WTC11 (cell line): ENCODE measurements at regions not wholly inside any gene's neighbourhood (a gene's known extent, or its start where the extent isn't known, plus 50 kb on each side); places are given as distances from the start of the nearest gene placed in this dataset.
A peak's percentile ranks its signal among the peaks of the same experiment; 100 is the strongest.

Experiments
- ATAC-seq: fragments of 200-7000 bp; cut with Tn5 transposase; 2 replicates; pipeline ENCODE4 v1.10.0; 2021; ENCODE audit warnings: mild to moderate bottlenecking, moderate library complexity
- CTCF ChIA-PET: fragments of 300-600 bp; sonication (Branson Sonifier 250); formaldehyde crosslinking; loops from one replicate; lab custom pipeline; 2021; ENCODE audit warnings: antibody characterized with exemption; lab: Charles Lee
- POLR2A ChIA-PET: fragments of 350-600 bp; sonication (Branson Sonifier 250); formaldehyde crosslinking; loops from one replicate; lab custom pipeline; 2021; ENCODE audit warnings: antibody characterized with exemption; lab: Charles Lee
- DNase-seq: peaks from one replicate; pipeline ENCODE4 v3.0.0; 2021; ENCODE audit warnings: low spot score
- H3K27ac Mint-ChIP-seq: 2 replicates; pipeline ENCODE4 v1.8.0; 2021; ENCODE audit warnings: mixed read lengths
- H3K27me3 Mint-ChIP-seq: 2 replicates; pipeline ENCODE4 v1.8.0; 2021; ENCODE audit warnings: low read depth, mild to moderate bottlenecking, moderate library complexity, mixed read lengths
- H3K36me3 Mint-ChIP-seq: 2 replicates; pipeline ENCODE4 v1.8.0; 2021; ENCODE audit warnings: mixed read lengths
- H3K4me1 Mint-ChIP-seq: 2 replicates; pipeline ENCODE4 v1.8.0; 2022; ENCODE audit warnings: mixed read lengths
- H3K4me3 Mint-ChIP-seq: 2 replicates; pipeline ENCODE4 v1.8.0; 2021; ENCODE audit warnings: mild to moderate bottlenecking, moderate library complexity, mixed read lengths
- H3K9me3 Mint-ChIP-seq: 2 replicates; pipeline ENCODE4 v1.8.0; 2021; ENCODE audit warnings: mixed read lengths
- CREB1 ChIP-seq: sonication (generic); formaldehyde crosslinking; IDR thresholded peaks from 2 replicates; pipeline ENCODE4 v1.8.0; 2023; ENCODE audit warnings: mild to moderate bottlenecking, missing genetic modification reagents
- EMX1 ChIP-seq: fragments of 250-450 bp; sonication (Bioruptor Pico); IDR thresholded peaks from 2 replicates; pipeline ENCODE4 v1.8.0; 2021; ENCODE audit warnings: mild to moderate bottlenecking
- JAZF1 ChIP-seq: fragments of 250-450 bp; sonication (Bioruptor Pico); IDR thresholded peaks from 2 replicates; pipeline ENCODE4 v1.9.0; 2021; ENCODE audit warnings: moderate library complexity, mild to moderate bottlenecking, inconsistent platforms
- JUN ChIP-seq: sonication (generic); formaldehyde crosslinking; IDR thresholded peaks from 2 replicates; pipeline ENCODE4 v1.8.0; 2023; ENCODE audit warnings: mild to moderate bottlenecking, missing genetic modification reagents
- PRRX2 ChIP-seq: fragments of 250-450 bp; sonication (Bioruptor Pico); IDR thresholded peaks from 2 replicates; pipeline ENCODE4 v1.8.0; 2021; ENCODE audit warnings: mild to moderate bottlenecking
- RELA ChIP-seq: sonication (generic); formaldehyde crosslinking; IDR thresholded peaks from 2 replicates; pipeline ENCODE4 v1.8.1; 2022; ENCODE audit warnings: missing genetic modification reagents, mild to moderate bottlenecking, borderline replicate concordance
- SMAD4 ChIP-seq: sonication (generic); formaldehyde crosslinking; IDR thresholded peaks from 2 replicates; pipeline ENCODE4 v1.8.0; 2022; ENCODE audit warnings: mild to moderate bottlenecking, missing genetic modification reagents
- SOX15 ChIP-seq: fragments of 250-450 bp; sonication (Bioruptor Pico); IDR thresholded peaks from 2 replicates; pipeline ENCODE4 v1.9.0; 2021; ENCODE audit warnings: mild to moderate bottlenecking
- ZNF232 ChIP-seq: sonication (generic); formaldehyde crosslinking; IDR thresholded peaks from 2 replicates; pipeline ENCODE4 v1.8.0; 2022; ENCODE audit warnings: mild to moderate bottlenecking, missing genetic modification reagents
- ZNF317 ChIP-seq: sonication (generic); formaldehyde crosslinking; IDR thresholded peaks from 2 replicates; pipeline ENCODE4 v1.8.1; 2023; ENCODE audit warnings: low read depth, mild to moderate bottlenecking, moderate library complexity, missing genetic modification reagents, borderline replicate concordance
- TF ChIP-seq, protein P1 (sequence below): sonication (generic); formaldehyde crosslinking; IDR thresholded peaks from 2 replicates; pipeline ENCODE4 v1.8.1; 2023; ENCODE audit warnings: mild to moderate bottlenecking, missing genetic modification reagents
- TF ChIP-seq, protein P2 (sequence below): sonication (generic); formaldehyde crosslinking; IDR thresholded peaks from 2 replicates; pipeline ENCODE4 v1.8.0; 2022; ENCODE audit warnings: mild to moderate bottlenecking, missing genetic modification reagents
- TF ChIP-seq, protein P3 (sequence below): sonication (generic); formaldehyde crosslinking; IDR thresholded peaks from 2 replicates; pipeline ENCODE4 v1.8.0; 2022; ENCODE audit warnings: missing genetic modification reagents
- TF ChIP-seq, protein P4 (sequence below): sonication (generic); formaldehyde crosslinking; IDR thresholded peaks from 2 replicates; pipeline ENCODE4 v1.8.0; 2023; ENCODE audit warnings: missing genetic modification reagents

DNA sequence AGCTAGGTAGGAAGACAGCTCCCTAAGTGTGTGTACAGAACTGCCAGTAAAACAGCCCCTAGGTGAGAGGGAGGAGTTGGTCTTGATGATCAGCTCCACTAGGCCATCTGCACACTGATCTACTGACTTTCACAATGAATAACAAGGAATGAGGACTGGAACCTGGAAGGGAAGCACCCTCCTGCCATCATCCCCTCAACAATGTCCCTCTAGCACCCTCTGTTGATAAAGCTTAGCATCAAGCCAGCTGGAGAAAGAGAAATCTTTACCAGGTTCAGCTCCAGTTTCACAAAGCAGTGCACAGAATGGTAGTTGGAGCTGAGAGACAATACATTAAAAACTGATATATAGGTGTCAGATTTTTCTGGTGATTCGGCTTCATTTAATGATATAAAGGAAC is 57.2 kb upstream of the IRAK1BP1 start (continued):
- TF ChIP-seq, protein P1, sequence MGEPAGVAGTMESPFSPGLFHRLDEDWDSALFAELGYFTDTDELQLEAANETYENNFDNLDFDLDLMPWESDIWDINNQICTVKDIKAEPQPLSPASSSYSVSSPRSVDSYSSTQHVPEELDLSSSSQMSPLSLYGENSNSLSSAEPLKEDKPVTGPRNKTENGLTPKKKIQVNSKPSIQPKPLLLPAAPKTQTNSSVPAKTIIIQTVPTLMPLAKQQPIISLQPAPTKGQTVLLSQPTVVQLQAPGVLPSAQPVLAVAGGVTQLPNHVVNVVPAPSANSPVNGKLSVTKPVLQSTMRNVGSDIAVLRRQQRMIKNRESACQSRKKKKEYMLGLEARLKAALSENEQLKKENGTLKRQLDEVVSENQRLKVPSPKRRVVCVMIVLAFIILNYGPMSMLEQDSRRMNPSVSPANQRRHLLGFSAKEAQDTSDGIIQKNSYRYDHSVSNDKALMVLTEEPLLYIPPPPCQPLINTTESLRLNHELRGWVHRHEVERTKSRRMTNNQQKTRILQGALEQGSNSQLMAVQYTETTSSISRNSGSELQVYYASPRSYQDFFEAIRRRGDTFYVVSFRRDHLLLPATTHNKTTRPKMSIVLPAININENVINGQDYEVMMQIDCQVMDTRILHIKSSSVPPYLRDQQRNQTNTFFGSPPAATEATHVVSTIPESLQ (CRISPR knock-in tag): no peak
- TF ChIP-seq ZNF232 (CRISPR knock-in tag) (no peak), JUN (no peak), CREB1 (no peak), EMX1 (CRISPR knock-in tag) (no peak), PRRX2 (CRISPR knock-in tag) (no peak)
- TF ChIP-seq, protein P2, sequence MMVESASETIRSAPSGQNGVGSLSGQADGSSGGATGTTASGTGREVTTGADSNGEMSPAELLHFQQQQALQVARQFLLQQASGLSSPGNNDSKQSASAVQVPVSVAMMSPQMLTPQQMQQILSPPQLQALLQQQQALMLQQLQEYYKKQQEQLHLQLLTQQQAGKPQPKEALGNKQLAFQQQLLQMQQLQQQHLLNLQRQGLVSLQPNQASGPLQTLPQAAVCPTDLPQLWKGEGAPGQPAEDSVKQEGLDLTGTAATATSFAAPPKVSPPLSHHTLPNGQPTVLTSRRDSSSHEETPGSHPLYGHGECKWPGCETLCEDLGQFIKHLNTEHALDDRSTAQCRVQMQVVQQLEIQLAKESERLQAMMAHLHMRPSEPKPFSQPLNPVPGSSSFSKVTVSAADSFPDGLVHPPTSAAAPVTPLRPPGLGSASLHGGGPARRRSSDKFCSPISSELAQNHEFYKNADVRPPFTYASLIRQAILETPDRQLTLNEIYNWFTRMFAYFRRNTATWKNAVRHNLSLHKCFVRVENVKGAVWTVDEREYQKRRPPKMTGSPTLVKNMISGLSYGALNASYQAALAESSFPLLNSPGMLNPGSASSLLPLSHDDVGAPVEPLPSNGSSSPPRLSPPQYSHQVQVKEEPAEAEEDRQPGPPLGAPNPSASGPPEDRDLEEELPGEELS (CRISPR knock-in tag): no peak
- TF ChIP-seq, protein P3, sequence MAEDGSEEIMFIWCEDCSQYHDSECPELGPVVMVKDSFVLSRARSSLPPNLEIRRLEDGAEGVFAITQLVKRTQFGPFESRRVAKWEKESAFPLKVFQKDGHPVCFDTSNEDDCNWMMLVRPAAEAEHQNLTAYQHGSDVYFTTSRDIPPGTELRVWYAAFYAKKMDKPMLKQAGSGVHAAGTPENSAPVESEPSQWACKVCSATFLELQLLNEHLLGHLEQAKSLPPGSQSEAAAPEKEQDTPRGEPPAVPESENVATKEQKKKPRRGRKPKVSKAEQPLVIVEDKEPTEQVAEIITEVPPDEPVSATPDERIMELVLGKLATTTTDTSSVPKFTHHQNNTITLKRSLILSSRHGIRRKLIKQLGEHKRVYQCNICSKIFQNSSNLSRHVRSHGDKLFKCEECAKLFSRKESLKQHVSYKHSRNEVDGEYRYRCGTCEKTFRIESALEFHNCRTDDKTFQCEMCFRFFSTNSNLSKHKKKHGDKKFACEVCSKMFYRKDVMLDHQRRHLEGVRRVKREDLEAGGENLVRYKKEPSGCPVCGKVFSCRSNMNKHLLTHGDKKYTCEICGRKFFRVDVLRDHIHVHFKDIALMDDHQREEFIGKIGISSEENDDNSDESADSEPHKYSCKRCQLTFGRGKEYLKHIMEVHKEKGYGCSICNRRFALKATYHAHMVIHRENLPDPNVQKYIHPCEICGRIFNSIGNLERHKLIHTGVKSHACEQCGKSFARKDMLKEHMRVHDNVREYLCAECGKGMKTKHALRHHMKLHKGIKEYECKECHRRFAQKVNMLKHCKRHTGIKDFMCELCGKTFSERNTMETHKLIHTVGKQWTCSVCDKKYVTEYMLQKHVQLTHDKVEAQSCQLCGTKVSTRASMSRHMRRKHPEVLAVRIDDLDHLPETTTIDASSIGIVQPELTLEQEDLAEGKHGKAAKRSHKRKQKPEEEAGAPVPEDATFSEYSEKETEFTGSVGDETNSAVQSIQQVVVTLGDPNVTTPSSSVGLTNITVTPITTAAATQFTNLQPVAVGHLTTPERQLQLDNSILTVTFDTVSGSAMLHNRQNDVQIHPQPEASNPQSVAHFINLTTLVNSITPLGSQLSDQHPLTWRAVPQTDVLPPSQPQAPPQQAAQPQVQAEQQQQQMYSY (CRISPR knock-in tag): peak; percentile 53; the same call in 1 of the 2 replicates
- TF ChIP-seq, protein P4, sequence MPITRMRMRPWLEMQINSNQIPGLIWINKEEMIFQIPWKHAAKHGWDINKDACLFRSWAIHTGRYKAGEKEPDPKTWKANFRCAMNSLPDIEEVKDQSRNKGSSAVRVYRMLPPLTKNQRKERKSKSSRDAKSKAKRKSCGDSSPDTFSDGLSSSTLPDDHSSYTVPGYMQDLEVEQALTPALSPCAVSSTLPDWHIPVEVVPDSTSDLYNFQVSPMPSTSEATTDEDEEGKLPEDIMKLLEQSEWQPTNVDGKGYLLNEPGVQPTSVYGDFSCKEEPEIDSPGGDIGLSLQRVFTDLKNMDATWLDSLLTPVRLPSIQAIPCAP (CRISPR knock-in tag): no peak

DNA sequence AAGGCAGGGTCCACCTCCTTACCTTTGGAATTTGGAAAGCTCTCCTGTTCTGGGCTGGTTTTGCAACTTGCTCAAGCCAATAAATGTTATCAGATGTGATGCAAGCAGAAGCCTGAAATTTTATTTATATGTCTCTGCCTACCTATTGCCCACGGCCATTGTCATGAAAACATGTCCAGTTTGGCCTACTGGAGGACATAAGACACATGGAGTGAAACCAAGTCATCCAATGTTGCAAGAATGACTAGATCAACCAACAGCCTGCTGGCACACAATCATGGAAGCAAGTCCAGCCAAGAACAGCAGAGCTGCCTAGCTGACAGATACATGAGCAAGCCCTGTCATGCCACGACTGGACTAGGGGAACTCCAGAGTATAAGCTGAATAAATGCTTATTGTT is 56.7 kb upstream of the IRAK1BP1 start:
- H3K27ac Mint-ChIP-seq: no peak overlapping the region
- no peak for DNase-seq
- no peaks in the 10 kb centered on the region for H3K36me3 Mint-ChIP-seq
- no peaks in the 10 kb centered on the region; the same call in 1 of the 2 replicates for H3K9me3 Mint-ChIP-seq
- TF ChIP-seq RELA (CRISPR knock-in tag) (no peak), JAZF1 (CRISPR knock-in tag) (no peak), SMAD4 (CRISPR knock-in tag) (no peak), ZNF317 (CRISPR knock-in tag) (no peak), ZNF232 (CRISPR knock-in tag) (no peak), SOX15 (CRISPR knock-in tag) (no peak)
- TF ChIP-seq, all 79 proteins: peak for 0
- POLR2A ChIA-PET: no interaction called here
- CTCF ChIA-PET: interaction anchor here (0.6 to 1.7 kb wide), 26 partner anchors 12 to 1346 kb away, joined by 3 to 16 read pairs (median 4); no protein-coding TSS in a partner anchor
- no peak for ATAC-seq
- Mint-ChIP-seq H3K4me3 (no peak overlapping the region), H3K4me1 (no peaks in the 10 kb centered on the region), H3K27me3 (peaks cover 6% of the 10 kb centered on the region; the same call in 1 of the 2 replicates)
